NCI-H82 (cell line): ENCODE measurements at regions not wholly inside any gene's neighbourhood (a gene's known extent, or its start where the extent isn't known, plus 50 kb on each side); places are given as distances from the start of the nearest gene placed in this dataset.
"Not testable (repeated sequence)": the region's sequence is repeated elsewhere in the genome, so short reads cannot be mapped to it uniquely, and the experiment has no call there.

Source experiments
- DNase-seq: peaks from one replicate; lab custom pipeline; 2025; lab: John Stamatoyannopoulos, UW

- DNase-seq = no peak
These were observed 100.7 kb downstream of the SLC16A1 start for GRCh38 chr1:112855152-112855828.

DNA sequence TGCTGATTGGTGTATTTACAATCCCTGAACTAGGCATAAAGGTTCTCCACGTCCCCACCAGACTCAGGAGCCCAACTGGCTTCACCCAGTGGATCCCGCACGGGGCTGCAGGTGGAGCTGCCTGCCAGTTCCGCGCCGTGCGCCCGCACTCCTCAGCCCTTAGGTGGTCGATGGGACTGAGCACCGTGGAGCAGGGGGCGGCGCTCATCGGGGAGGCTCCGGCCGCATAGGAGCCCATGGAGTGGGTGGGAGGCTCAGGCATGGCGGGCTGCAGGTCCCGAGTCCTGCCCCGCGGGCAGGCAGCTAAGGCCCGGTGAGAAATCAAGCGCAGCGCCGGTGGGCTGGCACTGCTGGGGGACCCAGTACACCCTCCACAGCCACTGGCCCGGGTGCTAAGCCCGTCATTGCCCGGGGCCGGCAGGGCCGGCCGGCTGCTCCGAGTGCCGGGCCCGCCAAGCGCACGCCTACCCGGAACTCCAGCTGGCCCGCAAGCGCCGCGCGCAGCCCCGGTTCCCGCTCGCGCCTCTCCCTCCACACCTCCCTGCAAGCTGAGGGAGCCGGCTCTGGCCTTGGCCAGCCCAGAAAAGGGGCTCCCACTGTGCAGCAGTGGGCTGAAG lies 101.5 kb downstream of the SLC16A1 start:
- not testable (repeated sequence) for DNase-seq

DNA sequence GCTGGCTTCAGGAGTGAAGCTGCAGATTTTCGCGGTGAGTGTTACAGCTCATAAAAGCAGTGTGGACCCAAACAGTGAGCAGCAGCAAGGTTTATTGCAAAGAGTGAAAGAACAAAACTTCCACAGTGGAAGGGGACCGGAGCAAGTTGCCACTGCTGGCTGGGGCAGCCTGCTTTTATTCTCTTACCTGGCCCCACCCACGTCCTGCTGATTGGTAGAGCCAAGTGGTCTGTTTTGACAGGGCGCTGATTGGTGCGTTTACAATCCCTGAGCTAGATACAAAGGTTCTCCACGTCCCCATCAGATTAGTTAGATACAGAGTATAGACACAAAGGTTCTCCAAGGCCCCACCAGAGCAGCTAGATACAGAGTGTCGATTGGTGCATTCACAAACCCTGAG lies 102.1 kb downstream of the SLC16A1 start:
- not testable (repeated sequence) for DNase-seq

GRCh38 chr1:112852934-112853333 lies 103.1 kb downstream of the SLC16A1 start:
- no peak for DNase-seq

DNA sequence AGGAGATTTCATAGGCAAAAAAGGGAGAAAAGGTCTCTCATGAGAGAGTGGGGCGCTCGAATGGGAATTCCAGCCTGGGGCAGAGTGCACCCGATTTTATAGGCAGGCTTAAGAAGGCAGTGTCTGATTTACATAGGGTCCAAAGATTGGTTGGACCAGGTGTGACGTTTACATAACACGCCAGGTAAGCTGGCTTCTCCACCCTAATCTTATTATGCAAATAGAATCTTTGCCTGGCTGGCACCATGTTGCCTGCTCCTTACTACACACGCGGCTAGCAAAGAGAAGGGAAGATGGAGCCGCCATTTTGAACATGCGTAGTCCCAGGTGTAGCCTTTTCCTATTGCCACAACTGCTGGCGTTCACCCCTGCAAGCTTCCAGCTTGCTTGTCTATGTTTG lies 103.7 kb downstream of the SLC16A1 start:
- peak; percentile 98 for DNase-seq

- peak; percentile 90 for DNase-seq
These were observed 105.8 kb downstream of the SLC16A1 start for GRCh38 chr1:112850034-112850757.

- peak; percentile 87 for DNase-seq
These were observed 106.5 kb downstream of the SLC16A1 start for GRCh38 chr1:112849425-112850033.

GRCh38 chr1:112841825-112842224 lies 114.2 kb downstream of the SLC16A1 start:
- DNase-seq = no peak

GRCh38 chr1:112840631-112841624 lies 115.1 kb downstream of the SLC16A1 start:
- peak; percentile 89 for DNase-seq

DNA sequence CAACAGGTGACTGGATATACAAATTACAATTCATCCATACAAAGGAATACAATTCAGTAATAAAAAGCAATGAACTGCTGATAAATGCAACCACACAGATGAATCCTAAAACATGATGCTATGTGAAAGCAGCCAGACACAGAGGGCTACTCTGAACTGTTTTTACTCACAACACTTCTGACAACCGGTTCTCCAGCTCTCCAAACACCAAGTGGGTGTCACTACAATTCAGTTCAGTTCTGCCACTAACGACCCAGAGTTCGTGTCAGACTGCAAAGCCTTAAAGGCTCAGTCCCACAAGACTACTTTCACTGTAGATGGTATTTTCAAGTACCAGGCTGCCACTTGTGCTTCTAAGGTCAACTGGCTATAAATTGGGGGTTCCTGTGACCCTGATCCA lies 119.4 kb downstream of the SLC16A1 start:
- DNase-seq = no peak

DNA sequence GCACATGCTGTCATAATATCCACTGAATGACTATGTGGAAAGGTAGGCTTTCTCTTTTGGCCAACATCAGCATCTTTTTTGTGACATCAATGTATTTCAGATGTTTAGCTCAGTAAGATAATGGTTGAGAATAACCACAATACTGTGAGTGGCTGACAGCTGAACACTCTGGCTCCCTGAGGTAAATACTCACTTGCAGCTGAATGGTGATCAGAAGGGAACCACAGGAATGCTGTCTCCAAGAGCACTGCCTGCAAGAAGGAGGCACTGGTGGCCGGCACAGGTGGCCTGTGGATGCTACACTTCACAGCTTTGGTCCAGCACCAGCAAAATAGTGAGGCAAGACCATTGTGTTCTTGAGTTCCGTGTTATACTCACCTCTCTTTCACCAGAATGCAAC lies 118.7 kb upstream of the PPM1J start:
- DNase-seq = no peak

- not testable (repeated sequence) for DNase-seq
These were observed 117.1 kb upstream of the PPM1J start for GRCh38 chr1:112832259-112832658.

- not testable (repeated sequence) for DNase-seq
These were observed 114.6 kb upstream of the PPM1J start for GRCh38 chr1:112829691-112830090.

DNA sequence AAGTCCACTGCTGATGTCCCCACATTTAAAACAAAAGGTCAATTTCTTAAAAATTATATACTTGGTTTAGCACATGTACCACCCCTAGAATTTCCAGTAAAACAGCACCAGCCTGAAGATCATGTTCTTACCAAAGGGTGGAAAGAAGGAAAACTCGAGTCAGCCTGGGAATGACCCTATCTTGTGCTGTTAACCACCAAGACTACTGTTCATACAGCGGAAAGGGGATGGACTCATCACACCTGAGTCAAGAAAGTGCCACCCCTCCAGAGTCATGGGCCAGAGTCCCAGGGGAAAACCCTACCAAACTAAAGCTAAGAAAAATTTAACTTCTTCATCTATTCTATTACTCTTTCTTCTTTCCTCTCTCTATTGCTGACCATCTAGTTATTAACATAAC lies 113.6 kb upstream of the PPM1J start:
- no peak for DNase-seq

GRCh38 chr1:112827391-112827790 lies 112.3 kb upstream of the PPM1J start:
- DNase-seq = not testable (repeated sequence)

DNA sequence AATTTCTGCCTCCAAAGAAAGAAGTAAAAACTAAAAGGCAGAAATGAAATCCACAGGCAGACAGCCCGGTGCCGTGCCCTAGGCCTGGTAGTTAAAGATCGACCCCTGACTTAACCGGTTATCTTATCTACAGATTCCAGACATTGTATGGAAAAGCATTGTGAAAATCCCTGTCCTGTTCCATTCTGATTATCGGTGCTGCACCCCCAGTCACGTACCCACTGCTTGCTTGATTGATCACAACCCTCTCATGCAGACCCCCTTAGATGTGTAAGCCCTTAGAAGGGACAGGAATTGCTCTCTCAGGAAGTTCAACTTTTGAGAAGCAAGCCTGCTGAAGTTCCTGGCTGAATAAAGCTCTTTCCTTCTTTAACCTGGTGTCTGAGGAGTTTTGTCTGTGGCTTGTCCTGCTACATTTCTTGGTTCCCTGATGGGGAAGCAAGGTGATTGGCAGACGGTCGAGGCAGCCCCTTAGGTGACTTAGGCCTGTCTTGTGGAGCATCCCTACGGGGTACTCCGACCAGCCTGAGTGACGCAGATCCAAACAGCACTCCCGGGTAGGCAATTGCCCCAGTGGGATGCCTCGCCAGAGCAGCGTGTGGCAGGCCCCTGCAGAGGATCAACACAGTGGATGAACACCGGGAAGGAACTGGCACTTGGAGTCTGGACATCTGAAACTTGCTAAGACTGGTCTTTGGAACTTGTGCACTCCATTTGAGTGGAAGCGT lies 111.2 kb upstream of the PPM1J start:
- DNase-seq = no peak

GRCh38 chr1:112825563-112826216 lies 110.6 kb upstream of the PPM1J start:
- not testable (repeated sequence) for DNase-seq

GRCh38 chr1:112825075-112825474 lies 109.9 kb upstream of the PPM1J start:
- DNase-seq = not testable (repeated sequence)

- not testable (repeated sequence) for DNase-seq
These were observed 106.4 kb upstream of the PPM1J start for GRCh38 chr1:112821307-112822063.
